NCI-H510A (cell line): ENCODE measurements at regions not wholly inside any gene's neighbourhood (a gene's known extent, or its start where the extent isn't known, plus 50 kb on each side); places are given as distances from the start of the nearest gene placed in this dataset.
"Not testable (repeated sequence)": the region's sequence is repeated elsewhere in the genome, so short reads cannot be mapped to it uniquely, and the experiment has no call there.

ENCODE experiments used
- DNase-seq: peaks from one replicate; lab custom pipeline; 2025; lab: John Stamatoyannopoulos, UW

DNA sequence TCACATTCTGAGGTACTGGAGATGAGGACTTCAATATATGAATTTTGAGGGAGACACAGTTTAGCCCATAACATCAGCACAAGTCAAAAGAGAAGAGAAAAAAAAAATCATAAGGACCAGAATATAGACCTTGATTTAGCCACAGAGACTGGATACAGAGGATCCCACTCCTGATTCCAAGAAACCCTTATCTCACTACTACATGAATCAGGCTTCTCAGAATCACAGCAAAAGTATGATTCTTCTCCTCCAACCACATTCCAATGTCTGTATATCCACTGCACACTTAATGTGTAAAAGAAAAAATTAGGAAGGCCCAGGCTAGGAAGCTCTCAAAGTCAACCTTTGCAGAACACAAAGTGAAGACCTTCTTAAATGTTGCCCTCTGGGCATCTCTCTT is 610.9 kb downstream of the DTWD2 start:
- DNase-seq: no peak

DNA sequence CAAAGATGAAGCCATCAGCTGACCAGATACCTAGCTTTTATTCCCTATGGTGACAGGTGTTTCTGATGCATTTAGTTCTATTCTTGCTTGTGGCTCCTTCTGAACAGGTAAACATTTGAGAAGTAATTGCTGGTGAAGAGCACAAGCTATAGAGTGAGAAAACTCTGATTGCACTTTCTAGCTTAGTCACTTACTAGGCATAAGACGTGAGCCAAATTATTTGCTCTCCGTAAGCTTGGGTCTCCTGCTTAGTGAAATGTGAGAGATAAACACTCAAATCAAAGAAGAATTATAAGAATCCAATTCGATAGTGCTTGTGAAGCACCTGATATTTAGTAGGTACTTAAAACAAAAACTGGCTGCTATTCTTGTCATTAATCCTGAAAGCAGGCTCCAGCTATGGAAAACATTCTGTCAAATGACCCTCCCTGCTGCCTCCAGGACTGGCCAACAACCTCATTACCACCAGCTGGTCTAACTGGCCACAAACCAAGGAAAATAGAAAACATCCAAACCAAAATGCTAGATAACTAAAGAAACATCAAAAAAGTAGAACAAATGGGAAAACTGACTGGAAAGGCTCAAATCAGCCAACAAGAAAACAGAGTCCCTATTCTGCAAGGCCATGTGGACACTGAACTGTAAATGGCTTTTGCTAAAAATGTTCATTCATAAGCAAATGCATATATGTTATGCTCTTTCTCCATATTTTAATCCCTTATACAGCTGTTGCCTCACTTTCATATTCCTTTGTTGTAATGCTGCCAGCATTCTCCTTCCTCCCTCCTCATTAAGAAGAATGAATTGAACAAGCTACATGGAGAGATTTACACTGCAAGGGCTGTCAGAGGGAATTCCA is 616.1 kb downstream of the DTWD2 start:
- no peak for DNase-seq

DNA sequence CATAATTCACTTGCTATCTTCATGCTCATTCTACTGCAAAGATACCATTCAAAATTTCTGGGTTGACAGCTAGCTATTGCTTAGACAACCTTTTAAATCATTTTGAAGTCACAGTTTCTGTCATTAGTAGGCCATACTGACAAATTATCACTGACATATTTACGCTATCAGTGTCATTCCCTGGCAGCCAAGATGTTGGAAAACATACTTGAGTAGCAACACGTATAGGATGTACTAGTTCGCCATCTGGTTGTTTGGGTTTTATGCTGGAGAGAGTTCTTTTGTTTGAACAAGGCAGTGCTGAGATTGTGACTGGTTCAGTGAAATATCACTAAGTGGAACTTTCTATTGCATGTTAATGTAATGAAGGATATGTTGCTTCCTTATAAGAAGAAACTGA is 621.9 kb downstream of the DTWD2 start:
- DNase-seq: no peak

DNA sequence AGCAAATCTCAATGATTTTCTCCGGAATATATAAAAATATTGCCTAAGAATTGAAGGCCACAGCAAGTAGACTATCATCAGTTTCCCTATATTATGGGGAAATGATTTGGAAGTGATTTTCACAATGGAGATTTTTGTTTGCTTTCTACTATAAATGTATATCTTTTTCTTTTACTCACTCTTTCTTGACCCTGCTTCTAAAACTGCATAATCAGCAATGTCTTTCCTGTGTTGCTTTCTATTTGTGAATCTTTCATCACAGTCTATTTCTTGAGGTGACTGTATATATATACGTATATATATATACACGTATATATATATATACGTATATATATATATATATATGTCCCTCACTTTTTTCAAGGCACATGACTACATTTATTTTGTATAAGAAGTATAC is 622.6 kb downstream of the DTWD2 start:
- no peak for DNase-seq

DNA sequence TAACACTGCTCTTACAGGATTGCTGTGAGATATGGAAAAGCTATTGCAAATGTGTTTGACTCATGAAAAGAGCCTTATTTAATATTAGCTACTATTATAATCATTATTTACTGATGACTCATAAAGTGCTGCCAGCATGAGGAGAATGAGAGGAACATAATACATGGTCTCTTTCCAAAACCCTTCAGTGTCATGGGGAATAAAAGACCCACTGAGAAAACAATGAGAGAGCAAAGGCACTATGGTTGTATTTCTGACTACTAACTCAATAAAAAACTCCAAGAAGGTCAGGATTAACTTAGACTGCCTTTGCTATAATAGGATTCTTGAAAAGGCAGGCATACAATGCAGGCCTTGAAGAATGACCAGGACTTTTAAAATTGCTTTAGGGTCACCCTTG is 633.5 kb downstream of the DTWD2 start:
- DNase-seq: no peak

DNA sequence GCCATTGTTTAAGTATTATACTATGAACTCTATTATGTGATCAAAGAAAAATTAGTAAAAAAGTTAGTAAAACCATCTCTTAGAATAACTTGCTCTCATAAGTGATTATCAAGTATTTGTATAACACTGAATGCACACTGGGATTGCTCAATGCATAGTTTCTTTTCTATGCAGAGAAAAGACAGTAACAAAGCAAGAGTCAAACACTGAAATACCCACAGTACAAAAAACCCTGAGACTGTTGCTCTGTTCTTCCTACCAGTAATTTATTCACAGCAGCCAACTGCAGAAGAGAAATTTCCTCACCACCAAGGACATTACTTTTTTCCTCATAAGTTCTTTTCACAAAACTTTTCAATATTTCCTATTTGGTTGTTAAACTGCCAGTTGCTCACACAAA is 634.4 kb downstream of the DTWD2 start:
- DNase-seq: no peak

DNA sequence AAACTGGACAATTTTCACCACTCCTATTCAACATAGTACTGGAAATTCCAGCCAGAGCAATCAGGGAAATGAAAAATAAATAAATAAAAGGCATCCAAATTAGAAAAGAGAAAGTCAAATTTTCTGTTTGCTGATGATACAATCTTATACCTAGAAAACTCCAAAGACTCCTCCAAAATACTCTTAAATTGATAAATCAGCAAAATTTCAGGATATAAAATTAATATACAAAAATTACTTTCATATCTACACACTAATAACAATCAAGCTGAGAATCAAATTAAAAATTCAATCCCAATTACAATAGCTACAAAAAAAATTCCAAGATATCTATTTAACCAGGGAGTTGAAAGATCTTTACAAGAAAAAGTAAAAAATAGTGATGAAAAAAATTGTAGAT is 651.9 kb downstream of the DTWD2 start:
- DNase-seq: no peak

DNA sequence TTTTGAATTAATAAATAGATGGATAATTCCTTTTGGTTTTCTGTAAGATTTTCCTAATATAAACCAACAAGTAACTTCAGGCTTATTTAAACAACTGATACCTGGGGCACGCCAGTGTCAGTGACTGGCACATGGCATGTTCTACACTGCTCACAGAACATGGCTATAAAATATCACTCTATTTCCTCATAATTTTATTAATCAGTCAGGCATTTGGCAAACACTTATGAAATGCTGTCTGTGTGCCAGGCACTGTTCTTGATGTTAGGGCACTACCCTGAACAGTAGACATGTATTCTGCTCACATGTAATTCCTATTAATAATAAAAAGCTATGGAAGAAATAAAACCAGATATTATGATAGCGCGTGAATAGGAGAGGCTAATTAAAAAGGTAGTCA is 661.0 kb downstream of the DTWD2 start:
- DNase-seq: no peak

DNA sequence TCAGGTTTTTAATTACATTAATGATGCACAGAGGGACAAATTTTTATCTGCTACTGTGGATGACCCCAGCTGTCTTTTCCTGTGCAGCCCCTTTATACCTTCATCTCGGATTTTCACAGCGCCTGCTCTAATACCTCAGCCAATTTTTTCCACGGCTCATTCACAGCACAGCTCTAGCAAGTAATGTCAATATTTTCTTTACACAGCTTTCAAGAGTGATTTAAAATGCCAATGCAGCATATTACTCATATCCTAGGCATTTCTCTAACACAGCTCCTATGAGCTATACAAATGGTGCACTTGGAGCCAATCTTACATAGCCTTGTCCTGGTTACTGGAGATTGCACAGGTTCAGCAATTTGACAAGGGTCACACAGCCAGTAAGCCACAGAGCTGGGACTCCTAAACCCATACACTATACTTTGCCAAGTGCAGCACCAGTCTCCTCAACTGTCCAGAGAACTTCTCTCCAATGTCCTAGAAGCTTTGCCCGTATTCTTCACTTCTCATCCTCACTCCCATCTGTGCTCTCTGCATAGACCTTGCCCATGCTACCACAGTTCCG is 661.8 kb downstream of the DTWD2 start:
- no peak for DNase-seq

DNA sequence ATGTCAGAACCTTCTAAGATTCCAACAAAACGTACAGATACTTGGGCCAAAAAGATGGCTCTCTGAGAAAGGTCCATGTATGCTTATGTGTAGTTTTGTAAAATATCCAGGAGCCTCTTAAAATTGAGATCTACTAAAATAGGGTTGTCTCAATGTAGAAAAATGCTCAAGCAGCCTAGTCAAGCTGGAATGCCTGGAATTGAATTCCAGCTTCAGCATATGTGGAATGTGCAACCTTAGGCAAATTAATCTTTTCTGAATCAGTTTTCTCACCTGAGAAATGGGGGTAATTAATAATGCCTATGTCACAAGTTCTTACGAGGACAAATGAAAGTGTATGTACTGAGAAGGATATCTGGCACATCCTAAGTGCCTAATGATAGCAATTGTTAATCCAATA is 662.4 kb downstream of the DTWD2 start:
- DNase-seq: no peak

DNA sequence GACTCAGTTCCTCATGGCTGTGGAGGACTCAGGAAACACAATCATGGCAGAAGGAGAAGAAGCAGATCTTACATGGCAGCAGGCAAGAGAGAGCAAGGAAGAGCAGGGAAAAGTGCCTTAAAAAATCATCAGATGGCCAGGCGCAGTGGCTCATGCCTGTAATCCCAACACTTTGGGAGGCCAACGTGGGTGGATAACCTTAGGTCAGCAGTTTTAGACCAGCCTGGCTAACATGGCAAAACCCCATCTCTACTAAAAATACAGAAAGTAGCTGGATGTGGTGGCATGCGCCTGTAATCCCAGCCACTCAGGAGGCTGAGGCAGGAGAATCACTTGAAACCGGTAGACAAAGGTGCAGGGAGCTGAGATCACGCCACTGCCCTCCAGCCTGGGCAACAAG is 664.6 kb downstream of the DTWD2 start:
- not testable (repeated sequence) for DNase-seq

DNA sequence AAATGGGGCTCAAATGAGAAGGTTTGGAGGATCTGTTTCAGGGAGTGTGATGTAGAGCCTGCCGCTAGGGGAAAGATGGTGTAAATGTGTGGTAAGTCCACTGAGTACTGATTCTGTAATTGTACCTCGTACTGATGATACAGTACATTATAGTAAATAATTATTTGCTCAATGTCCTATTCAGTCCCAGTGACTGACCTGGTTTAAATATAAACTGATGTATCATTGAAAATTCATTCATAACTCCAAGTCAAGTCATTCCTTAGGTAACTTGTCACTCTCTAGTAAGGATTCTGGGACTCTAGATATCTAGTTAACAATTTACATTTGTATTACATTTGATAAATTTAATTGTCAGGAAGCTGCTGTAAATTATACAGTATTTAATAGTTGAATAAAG is 667.3 kb downstream of the DTWD2 start:
- DNase-seq: no peak

DNA sequence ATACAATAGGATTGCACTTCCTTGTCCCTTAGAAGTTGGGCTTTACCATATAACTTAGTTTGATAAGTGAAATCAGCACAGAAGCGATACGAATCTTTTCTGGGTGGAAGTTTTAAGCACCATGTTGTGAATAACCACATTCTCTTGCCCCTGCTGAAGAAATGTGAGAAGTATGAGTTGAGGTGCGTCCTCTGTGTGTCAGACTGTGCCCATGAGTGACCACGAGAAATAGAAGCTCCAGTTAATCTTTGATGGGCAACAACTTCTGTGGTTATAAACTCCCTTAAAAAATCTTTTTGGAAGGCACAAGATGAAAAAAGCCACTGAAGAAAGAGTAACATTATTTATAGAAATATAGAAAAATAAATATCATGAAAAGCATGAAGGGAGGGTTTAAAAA is 668.2 kb downstream of the DTWD2 start:
- no peak for DNase-seq

DNA sequence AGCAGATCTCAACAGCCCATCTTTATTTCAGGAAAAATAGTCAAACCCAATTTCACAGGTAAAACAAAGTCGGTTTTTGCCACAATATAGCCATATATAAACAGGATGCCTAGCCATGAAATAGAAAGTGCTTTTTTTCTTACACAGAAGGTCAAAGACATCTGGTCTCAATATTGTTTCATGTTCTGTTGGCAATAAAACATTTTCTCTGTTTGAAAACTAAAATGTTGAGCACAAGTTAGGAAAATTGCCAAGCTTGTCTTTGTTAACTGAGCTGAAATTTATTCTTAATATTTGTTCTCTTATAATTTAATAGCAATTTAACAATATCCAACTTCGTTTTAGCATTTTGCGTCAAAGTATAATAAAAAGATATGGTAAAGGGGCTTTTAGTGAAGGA is 673.4 kb downstream of the DTWD2 start:
- DNase-seq: no peak

DNA sequence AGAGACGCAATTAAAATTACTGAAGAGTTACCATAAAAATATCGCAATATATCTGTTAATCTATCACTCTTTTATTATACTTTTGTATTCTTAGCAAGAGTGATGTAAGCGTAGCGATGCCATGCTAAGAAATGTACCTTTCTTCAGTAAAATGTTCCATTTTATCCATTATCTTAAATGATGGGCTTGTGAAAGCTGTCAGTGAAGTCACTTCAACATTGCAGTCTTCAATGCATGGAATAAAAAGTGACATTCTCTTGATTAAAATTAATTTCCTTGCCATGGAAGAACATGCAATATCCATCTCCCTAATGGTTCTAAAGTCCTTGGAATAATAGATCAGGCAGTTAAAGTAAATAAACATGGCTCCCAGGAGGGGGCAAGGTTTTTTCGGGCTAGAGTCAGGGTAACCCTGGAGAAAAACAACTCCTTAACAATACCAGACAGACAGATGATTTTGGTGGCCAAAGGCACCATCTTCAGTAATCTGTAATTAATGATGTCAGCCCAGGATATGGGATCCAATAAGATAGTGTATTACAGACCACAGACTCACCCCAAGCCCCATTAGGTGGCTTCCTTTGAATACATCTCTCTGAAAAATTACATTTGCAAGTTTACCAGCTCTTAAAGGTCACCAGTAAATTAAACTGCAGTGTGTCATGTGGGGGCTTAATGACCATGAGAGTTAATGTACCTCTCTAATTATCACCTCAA is 677.1 kb downstream of the DTWD2 start:
- no peak for DNase-seq

DNA sequence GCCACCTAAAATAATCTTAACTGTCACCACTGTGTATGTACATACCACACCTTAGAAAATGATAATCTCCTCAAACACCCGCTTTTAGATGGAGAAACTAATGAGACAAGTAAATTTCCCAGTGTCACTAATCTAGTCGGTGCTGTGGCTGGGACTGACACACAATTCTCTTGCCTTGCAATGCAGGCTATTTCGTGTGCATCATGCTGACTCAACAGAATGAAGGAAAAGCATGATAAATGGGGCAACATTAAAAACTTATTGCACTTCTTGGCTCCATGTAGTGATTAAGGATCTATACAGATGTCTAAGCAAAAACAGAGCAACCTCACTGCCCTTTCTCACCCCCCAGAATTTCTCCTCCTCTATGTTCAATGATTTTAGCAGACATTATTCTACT is 677.9 kb downstream of the DTWD2 start:
- no peak for DNase-seq

DNA sequence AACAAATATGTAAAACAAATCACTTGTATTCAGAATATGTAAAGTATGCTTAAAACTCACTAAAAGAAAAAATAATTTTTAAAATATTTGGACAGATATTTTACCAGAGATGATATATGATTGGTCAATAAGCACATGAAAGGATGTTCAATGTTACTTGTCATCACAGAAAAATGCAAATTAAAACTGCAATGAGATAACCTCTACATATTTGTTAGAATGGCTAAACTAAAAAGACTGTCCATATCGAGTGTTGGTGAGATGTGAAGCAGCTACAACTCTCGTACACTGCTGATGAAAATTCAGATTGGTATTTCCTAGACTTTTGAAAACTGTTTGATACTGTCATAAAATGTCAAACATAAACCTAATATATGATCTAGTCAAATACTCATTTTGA is 685.1 kb downstream of the DTWD2 start:
- no peak for DNase-seq

DNA sequence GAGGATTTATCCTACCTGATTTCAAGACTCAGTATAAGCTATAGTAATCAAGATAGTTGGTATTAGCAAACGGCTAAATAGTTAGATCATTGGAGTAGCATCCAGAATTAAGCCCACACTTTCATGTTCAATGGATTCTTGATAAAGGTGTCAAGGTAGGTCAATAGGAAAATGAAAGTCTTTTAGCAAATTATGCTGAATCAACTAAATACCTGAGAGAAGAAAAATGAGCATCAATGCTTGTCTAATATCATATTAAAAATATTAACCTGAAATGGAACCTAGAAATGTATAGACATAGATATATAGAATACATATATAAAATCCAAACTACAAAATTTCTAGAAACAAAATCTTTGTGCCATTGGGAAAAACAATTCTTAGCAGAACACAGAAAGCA is 685.6 kb downstream of the DTWD2 start:
- DNase-seq: no peak

DNA sequence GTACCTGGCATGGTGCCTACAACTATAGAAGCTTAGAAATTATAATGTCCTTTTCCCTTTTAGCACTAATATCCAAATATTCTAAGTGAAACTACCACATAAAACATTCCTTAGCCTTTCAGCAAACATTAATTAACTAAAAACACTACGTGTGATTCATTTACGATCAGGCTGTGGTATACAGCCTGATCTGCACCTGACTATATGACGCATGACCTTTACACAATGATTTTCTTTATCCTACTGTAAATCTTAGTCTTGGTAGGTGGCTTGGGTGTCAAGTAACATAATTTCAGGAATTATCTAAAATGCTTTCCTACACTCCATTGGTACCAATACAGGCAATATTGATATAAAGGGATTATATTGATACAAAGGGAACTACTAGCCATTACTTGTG is 686.7 kb downstream of the DTWD2 start:
- no peak for DNase-seq

DNA sequence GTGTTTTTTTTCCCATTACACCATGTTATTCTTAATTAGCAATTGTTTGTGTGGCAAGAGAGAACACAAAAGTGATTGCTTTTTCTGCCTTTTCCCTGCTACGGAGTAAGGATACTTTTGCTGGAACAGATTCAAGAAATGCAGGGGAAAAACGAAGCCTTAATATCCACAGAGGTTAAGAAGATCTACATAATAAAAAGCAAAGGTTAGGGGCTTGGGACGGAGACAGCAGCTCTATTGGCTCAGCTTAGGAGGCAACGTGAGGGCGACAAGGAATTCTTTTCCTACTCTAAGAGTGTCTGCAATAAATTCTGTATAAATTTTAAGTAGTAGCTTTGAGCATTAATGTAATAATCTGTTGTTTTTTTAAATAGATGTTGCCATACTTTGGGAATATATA is 693.3 kb downstream of the DTWD2 start:
- DNase-seq: no peak

DNA sequence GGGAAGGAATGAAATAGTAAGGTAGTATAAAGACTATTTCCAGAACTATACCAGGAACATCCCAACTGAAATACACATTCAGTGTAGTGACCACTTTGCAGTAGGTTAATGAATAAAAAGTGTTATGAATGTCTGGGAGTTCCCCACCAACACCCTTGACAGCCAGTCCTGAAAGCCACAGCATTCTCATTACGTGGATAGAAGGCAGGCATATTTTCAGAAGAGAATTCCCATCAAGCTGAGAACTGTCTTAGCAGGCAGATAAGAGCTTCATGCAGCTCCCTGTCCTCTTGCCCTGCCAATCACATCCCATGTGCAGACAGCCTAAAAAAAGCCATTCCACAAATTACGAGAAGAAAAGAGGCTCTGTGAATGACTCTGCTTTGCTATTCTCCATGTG is 695.0 kb downstream of the DTWD2 start:
- DNase-seq: no peak

DNA sequence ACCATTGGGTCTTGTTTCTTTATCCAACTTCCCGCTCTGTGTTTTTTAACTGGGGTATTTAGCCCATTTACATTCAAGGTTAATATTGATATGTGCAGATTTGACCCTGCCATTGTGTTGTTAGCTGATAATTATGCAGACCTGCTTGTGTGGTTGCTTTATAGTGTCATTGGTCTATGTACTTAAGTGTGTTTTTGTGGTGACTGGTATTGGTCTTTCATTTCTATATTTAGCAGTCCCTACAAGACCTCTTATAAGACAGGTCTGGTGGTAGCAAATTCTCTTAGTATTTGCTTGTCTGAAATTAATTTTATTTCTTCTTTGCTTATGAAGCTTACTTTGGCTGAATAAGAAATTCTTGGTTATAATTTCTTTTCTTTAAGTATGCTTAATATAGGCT is 698.1 kb downstream of the DTWD2 start:
- no peak for DNase-seq

DNA sequence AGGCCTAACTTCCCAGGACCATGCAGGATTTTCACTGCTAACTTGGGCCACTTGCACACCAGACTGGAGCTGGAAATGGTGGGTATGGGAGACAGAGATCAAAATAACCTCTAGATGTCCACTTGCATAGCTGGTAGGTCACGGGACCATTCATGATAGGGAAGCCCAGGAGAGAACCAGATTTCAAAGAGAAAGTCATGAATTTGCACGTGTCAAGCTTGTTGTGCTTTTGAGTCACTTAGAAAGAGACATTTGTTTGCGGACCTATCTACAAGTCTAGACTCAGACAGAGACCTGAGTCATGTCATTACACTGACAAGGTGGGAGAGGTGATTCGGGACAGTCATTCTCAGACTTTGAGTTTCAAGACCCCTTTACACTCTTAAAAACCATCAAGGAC is 704.1 kb downstream of the DTWD2 start:
- DNase-seq: not testable (repeated sequence)
